ENCODE measurements at regions not wholly inside any gene's neighbourhood (a gene's known extent, or its start where the extent isn't known, plus 50 kb on each side); places are given as distances from the start of the nearest gene placed in this dataset.

DNA sequence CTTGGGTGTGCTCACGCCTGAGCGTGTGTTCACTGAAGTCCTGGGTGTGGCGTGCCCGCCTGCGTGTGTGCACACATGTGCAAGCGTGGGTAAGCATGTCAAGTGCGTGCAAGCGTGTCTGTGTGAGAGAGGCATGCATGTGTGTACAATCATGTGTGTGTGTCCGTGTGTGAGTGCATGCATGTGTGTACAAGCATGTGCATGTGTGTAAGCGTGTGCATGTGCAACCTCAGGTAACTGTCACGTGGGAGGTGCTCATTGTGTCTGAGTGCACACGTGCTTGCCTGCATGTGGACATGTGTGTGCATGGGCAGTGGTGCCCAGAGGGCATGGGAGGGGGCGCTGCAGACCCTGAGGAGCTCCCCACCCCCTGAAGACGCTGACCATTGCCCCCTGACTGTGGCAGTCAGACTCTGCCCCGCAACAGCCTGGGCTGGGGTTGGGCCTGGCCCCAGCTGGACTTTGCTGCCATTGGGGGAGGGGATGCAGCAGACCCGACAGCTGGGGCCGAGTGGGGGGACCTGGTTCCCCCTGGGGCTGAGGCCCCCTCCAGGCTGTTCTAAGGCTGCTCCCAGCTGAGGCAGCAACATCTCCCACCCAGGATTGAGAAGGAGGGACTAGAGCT is 88.1 kb downstream of the UNCX start:
- peaks cover 0 to 5% (median 2%) of the 10 kb centered on the region in 7 donors for H3K9me3 Mint-ChIP-seq
- intact Hi-C loops (cut with micrococcal nuclease), result no loop called here
- H2AFZ ChIP-seq (ENCODE audit: insufficient read depth, low read depth, low read length, poor library complexity, severe bottlenecking), result no peak overlapping the region
- no peak overlapping the region for H3K4me2 ChIP-seq (replicated peaks; ENCODE audit: extremely low read depth, low read length, poor library complexity, severe bottlenecking)
- H3K4me1 Mint-ChIP-seq, result no peaks in the 10 kb centered on the region
- no peaks in the 10 kb centered on the region for H3K36me3 Mint-ChIP-seq
- no peaks in the 10 kb centered on the region for H3K36me3 ChIP-seq (replicated peaks in 1 of 2; ENCODE audit: control insufficient read depth in 1 of 2, insufficient read depth in 2 of 2, low read length in 2 of 2)
- no peak overlapping the region for H3K27ac ChIP-seq (ENCODE audit: low read depth in 1 of 2, low read length in 2 of 2)
- H3K4me3 Mint-ChIP-seq, result no peak overlapping the region
- no peak overlapping the region for H3K4me3 ChIP-seq (replicated peaks in 1 of 3; ENCODE audit: low read depth in 2 of 3, low read length in 3 of 3)
- H3K4me1 ChIP-seq (ENCODE audit: control insufficient read depth in 1 of 2, insufficient read depth in 2 of 2, low read length in 2 of 2), result no peaks in the 10 kb centered on the region
- DNase-seq, result no peak
- H3K27me3 Mint-ChIP-seq (ENCODE audit: low read depth in 3 of 3), result peaks cover 6 to 42% (median 14%) of the 10 kb centered on the region in 3 donors
- H3K27ac Mint-ChIP-seq, result no peak overlapping the region
- TF ChIP-seq, protein P1, sequence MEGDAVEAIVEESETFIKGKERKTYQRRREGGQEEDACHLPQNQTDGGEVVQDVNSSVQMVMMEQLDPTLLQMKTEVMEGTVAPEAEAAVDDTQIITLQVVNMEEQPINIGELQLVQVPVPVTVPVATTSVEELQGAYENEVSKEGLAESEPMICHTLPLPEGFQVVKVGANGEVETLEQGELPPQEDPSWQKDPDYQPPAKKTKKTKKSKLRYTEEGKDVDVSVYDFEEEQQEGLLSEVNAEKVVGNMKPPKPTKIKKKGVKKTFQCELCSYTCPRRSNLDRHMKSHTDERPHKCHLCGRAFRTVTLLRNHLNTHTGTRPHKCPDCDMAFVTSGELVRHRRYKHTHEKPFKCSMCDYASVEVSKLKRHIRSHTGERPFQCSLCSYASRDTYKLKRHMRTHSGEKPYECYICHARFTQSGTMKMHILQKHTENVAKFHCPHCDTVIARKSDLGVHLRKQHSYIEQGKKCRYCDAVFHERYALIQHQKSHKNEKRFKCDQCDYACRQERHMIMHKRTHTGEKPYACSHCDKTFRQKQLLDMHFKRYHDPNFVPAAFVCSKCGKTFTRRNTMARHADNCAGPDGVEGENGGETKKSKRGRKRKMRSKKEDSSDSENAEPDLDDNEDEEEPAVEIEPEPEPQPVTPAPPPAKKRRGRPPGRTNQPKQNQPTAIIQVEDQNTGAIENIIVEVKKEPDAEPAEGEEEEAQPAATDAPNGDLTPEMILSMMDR (IDR thresholded peaks at IDR 0.05), result no peak
- H3K9ac ChIP-seq (ENCODE audit: insufficient read depth, low read length, poor library complexity, severe bottlenecking), result no peak overlapping the region
- no peaks in the 10 kb centered on the region for H4K20me1 ChIP-seq (ENCODE audit: insufficient read depth, low read length)
- peaks cover 0 to 5% of the 10 kb centered on the region in 2 donors for H3K9me3 ChIP-seq (replicated peaks in 1 of 2; ENCODE audit: control insufficient read depth in 1 of 2, insufficient read depth in 1 of 2, low read length in 2 of 2)
- no peaks in the 10 kb centered on the region for H3K79me2 ChIP-seq (ENCODE audit: insufficient read depth, low read length)
- H3K27me3 ChIP-seq (ENCODE audit: control insufficient read depth in 2 of 2, insufficient read depth in 2 of 2, low read length in 2 of 2), result peaks cover 0 to 8% of the 10 kb centered on the region in 2 donors
- WGBS (ENCODE audit: insufficient coverage), result 94% methylated on average over 16 of the region's 17 CpGs

DNA sequence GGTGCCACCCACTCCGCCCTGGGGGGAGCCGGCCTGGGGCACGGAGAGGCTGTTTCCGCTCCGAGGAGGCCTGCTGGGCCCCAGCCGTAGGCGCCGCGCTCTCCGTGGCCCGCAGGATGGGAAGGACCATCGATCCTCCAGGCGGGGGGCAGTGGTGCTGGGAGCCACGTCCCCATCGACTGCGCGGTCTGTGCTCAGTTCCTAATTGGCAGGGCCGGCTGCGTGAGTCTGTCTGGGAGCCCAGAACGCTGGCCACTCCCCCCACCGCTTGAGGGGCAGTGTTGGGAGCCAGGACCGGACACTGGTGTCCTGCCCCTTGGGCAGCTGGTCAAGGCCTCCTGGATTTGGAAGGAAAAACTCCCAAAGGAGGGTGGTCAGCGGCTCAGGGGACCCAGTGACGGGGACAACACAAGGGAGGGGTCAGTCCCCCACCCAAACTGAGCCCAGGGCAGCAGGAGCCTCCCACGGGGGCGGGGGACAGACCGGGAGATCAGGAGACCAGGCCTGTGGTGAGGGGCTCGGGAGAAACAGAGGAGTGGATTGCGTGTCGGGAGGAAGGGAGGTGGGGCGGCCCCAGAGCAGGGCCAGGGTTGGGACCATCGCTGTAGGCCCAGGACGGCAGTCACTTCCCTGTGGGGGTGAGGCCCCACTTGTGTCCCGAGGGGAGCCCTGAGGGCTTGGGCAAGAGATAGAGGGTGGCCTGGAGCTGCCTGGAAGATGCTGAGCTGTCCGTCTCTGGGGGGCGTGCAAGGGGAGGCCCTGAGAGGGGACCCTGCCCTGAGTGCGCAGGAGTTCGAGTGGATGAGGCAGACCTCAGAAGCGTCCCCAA is 89.0 kb downstream of the UNCX start:
- Mint-ChIP-seq H3K27ac (no peak overlapping the region), H3K27me3 (ENCODE audit: low read depth in 3 of 3) (peaks cover 8 to 36% (median 14%) of the 10 kb centered on the region in 3 donors), H3K4me3 (no peak overlapping the region), H3K4me1 (no peaks in the 10 kb centered on the region), H3K36me3 (no peaks in the 10 kb centered on the region), H3K9me3 (peaks cover 0 to 5% (median 2%) of the 10 kb centered on the region in 7 donors)
- H4K20me1 ChIP-seq (ENCODE audit: insufficient read depth, low read length), result no peaks in the 10 kb centered on the region
- H3K4me2 ChIP-seq (replicated peaks; ENCODE audit: extremely low read depth, low read length, poor library complexity, severe bottlenecking), result no peak overlapping the region
- no peaks in the 10 kb centered on the region for H3K79me2 ChIP-seq (ENCODE audit: insufficient read depth, low read length)
- no peak overlapping the region for H3K4me3 ChIP-seq (replicated peaks in 1 of 3; ENCODE audit: low read depth in 2 of 3, low read length in 3 of 3)
- no peak overlapping the region for H3K9ac ChIP-seq (ENCODE audit: insufficient read depth, low read length, poor library complexity, severe bottlenecking)
- WGBS (ENCODE audit: insufficient coverage), result 84% methylated on average over 39 of the region's 39 CpGs
- TF ChIP-seq, protein P1 (IDR thresholded peaks at IDR 0.05), result no peak
- no peak for DNase-seq
- no peaks in the 10 kb centered on the region for H3K36me3 ChIP-seq (replicated peaks in 1 of 2; ENCODE audit: control insufficient read depth in 1 of 2, insufficient read depth in 2 of 2, low read length in 2 of 2)
- no peak overlapping the region for H3K27ac ChIP-seq (ENCODE audit: low read depth in 1 of 2, low read length in 2 of 2)
- no peaks in the 10 kb centered on the region for H3K4me1 ChIP-seq (ENCODE audit: control insufficient read depth in 1 of 2, insufficient read depth in 2 of 2, low read length in 2 of 2)
- H2AFZ ChIP-seq (ENCODE audit: insufficient read depth, low read depth, low read length, poor library complexity, severe bottlenecking), result no peak overlapping the region
- H3K9me3 ChIP-seq (replicated peaks in 1 of 2; ENCODE audit: control insufficient read depth in 1 of 2, insufficient read depth in 1 of 2, low read length in 2 of 2), result peaks cover 0 to 5% of the 10 kb centered on the region in 2 donors
- intact Hi-C loops (cut with micrococcal nuclease), result no loop called here
- peaks cover 0 to 8% of the 10 kb centered on the region in 2 donors for H3K27me3 ChIP-seq (ENCODE audit: control insufficient read depth in 2 of 2, insufficient read depth in 2 of 2, low read length in 2 of 2)

Measured in CD14-positive monocyte (primary cell).